ENCODE measurements at regions not wholly inside any gene's neighbourhood (a gene's known extent, or its start where the extent isn't known, plus 50 kb on each side); places are given as distances from the start of the nearest gene placed in this dataset.

DNA sequence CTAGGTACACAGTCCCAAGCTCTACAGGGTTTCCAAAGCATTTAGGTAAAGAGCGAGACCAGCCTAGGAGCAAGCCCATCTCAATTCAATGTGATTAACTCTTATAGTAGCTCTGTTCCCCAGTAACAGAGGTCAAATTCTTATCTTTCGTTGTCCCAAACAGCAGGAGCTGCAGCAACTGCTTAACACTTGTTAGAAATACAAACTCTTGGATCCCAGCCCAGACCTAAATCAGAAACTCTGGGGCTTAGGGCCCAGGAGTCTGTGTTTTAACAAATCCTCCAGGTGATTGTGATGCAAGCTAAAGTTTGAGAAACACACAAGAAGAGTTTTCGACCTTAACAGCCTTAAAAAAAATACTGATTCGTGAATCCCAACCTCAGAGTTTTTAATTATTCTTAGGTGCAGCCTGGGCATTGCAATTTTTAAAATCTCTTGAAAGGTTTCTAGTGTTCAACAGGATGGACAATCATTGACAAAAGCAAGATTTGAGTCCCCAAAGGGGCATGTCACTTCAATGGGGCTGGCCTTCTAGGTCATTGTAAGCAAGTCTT lies 127.4 kb upstream of the HCRTR2 start:
- TF ChIP-seq, protein P1, sequence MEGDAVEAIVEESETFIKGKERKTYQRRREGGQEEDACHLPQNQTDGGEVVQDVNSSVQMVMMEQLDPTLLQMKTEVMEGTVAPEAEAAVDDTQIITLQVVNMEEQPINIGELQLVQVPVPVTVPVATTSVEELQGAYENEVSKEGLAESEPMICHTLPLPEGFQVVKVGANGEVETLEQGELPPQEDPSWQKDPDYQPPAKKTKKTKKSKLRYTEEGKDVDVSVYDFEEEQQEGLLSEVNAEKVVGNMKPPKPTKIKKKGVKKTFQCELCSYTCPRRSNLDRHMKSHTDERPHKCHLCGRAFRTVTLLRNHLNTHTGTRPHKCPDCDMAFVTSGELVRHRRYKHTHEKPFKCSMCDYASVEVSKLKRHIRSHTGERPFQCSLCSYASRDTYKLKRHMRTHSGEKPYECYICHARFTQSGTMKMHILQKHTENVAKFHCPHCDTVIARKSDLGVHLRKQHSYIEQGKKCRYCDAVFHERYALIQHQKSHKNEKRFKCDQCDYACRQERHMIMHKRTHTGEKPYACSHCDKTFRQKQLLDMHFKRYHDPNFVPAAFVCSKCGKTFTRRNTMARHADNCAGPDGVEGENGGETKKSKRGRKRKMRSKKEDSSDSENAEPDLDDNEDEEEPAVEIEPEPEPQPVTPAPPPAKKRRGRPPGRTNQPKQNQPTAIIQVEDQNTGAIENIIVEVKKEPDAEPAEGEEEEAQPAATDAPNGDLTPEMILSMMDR (conservative IDR thresholded peaks at IDR 0.05; ENCODE audit: low read depth, low read length) = no peak
- no peak for TF ChIP-seq EZH2 (IDR thresholded peaks at IDR 0.05; ENCODE audit: low read length, unreplicated experiment)

Data from PC-3 (cell line).